NT2/D1 (cell line): ENCODE measurements at regions not wholly inside any gene's neighbourhood (a gene's known extent, or its start where the extent isn't known, plus 50 kb on each side); places are given as distances from the start of the nearest gene placed in this dataset.

Experiments used
- DNase-seq: peaks from one replicate; pipeline ENCODE4 v3.0.0-alpha.2; 2011; ENCODE audit warnings: low read depth, low spot score
- H3K27me3 ChIP-seq: 2 replicates; pipeline ENCODE4 v1.6.0; 2011; ENCODE audit warnings: mild to moderate bottlenecking; ENCODE audit not compliant: insufficient read length, insufficient read depth
- H3K36me3 ChIP-seq: 2 replicates; pipeline ENCODE4 v1.6.1; 2011; ENCODE audit warnings: mild to moderate bottlenecking, low read length, mixed read lengths; ENCODE audit not compliant: insufficient read depth, insufficient read length
- H3K4me1 ChIP-seq: 2 replicates; pipeline ENCODE4 v1.5.1; 2011; ENCODE audit not compliant: insufficient read depth, insufficient read length
- H3K4me3 ChIP-seq: 2 replicates; pipeline ENCODE4 v1.5.1; 2011; ENCODE audit warnings: low read depth; ENCODE audit not compliant: insufficient read length
- H3K9ac ChIP-seq: 2 replicates; pipeline ENCODE4 v1.6.0; 2011; ENCODE audit warnings: low read depth; ENCODE audit not compliant: insufficient read length
- H3K9me3 ChIP-seq: 2 replicates; pipeline ENCODE4 v1.5.1; 2011; ENCODE audit warnings: mild to moderate bottlenecking, low read length; ENCODE audit not compliant: insufficient read depth
- SUZ12 ChIP-seq: IDR thresholded peaks from 2 replicates; pipeline ENCODE4 v1.6.1; 2011; ENCODE audit not compliant: insufficient read length, insufficient read depth; ENCODE audit errors: extremely low read depth
- YY1 ChIP-seq: IDR thresholded peaks from 2 replicates; pipeline ENCODE4 v1.6.1; 2011; ENCODE audit not compliant: insufficient read length, insufficient read depth
- ZNF274 ChIP-seq: IDR thresholded peaks from 2 replicates; pipeline ENCODE4 v1.6.1; 2011; ENCODE audit warnings: mild to moderate bottlenecking, low read depth, low read length

DNA sequence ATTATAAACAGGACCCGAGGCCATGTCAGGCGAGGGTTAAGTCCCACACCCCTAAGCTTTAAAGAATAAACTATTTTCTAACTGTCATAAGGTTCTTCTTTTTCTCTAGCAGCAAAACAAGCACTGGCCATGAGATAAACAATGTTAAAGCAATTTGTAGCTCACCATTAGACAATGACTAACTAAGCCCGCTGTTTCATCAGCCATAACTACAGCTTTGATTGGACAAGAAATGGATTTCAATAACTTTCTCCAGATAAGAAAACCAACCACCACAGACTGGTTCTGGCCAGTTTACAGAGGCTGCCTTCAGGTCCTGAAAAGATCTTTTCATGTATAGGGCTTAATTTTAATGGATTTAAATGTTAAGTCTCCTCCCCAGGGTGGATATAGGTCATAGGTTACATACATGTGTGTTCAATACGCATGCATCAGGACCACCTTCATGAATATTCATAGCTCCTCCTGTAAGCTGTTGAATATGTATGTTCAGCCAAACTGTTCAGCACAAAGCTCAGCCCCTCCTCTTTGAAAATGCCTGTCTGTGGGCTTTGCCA lies 108.7 kb upstream of the RAB6C start:
- no peaks in the 10 kb centered on the region for H3K27me3 ChIP-seq
- H3K4me1 ChIP-seq = no peaks in the 10 kb centered on the region
- no peak overlapping the region for H3K9ac ChIP-seq
- no peak for DNase-seq
- no peaks in the 10 kb centered on the region for H3K36me3 ChIP-seq
- H3K4me3 ChIP-seq = no peak overlapping the region
- H3K9me3 ChIP-seq = no peaks in the 10 kb centered on the region
- no peak for TF ChIP-seq SUZ12

GRCh38 chr2:129872446-129872845 lies 107.0 kb upstream of the RAB6C start:
- no peak for DNase-seq
- H3K9me3 ChIP-seq = no peaks in the 10 kb centered on the region
- no peaks in the 10 kb centered on the region for H3K27me3 ChIP-seq
- H3K4me1 ChIP-seq = no peaks in the 10 kb centered on the region
- H3K9ac ChIP-seq = no peak overlapping the region
- no peak for TF ChIP-seq YY1
- no peak for TF ChIP-seq ZNF274
- no peak for TF ChIP-seq SUZ12
- H3K36me3 ChIP-seq = no peaks in the 10 kb centered on the region
- H3K4me3 ChIP-seq = no peak overlapping the region

GRCh38 chr2:129876541-129876940 lies 102.9 kb upstream of the RAB6C start:
- no peaks in the 10 kb centered on the region for H3K27me3 ChIP-seq
- no peak for DNase-seq
- H3K4me3 ChIP-seq = peak overlapping the region; percentile 86
- TF ChIP-seq SUZ12 (no peak), ZNF274 (no peak), YY1 (no peak)
- H3K36me3 ChIP-seq = no peaks in the 10 kb centered on the region
- H3K9ac ChIP-seq = no peak overlapping the region
- peaks cover 5% of the 10 kb centered on the region; the same call in 1 of the 2 replicates for H3K9me3 ChIP-seq
- H3K4me1 ChIP-seq = no peaks in the 10 kb centered on the region

DNA sequence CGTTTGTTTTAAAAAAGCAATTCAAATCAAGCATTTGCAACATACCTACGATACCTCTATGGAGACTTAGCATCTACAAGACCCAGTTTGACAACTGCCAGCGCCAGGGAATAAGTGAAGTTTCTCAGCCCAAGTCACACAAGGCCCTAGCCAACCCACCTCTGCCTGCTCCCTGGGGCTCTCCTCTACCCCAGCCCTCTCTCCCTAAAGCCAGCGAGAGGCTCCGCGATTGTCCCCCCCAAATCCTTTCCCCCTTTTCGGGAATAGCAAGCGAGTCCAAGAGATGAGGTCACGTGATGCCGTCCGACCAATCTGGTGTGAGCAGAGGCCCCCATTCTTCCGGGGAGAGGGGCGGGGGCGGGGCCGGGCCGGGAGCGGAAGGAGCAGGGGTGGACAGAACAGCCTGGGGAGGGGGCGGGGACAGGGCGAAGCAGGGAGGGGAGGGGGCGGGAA lies 102.2 kb upstream of the RAB6C start:
- peak overlapping the region; percentile 86 for H3K9ac ChIP-seq

GRCh38 chr2:129877795-129878775 lies 101.4 kb upstream of the RAB6C start:
- H3K9me3 ChIP-seq = peaks cover 5% of the 10 kb centered on the region; the same call in 1 of the 2 replicates
- TF ChIP-seq YY1 (no peak), ZNF274 (no peak), SUZ12 (no peak)
- H3K9ac ChIP-seq = peak overlapping the region; percentile 39
- no peaks in the 10 kb centered on the region for H3K4me1 ChIP-seq
- H3K36me3 ChIP-seq = no peaks in the 10 kb centered on the region
- H3K27me3 ChIP-seq = no peaks in the 10 kb centered on the region
- peak overlapping the region; percentile 34 for H3K4me3 ChIP-seq
- DNase-seq = no peak

More for the DNA sequence above, 102.2 kb upstream of the RAB6C start:
- Histone ChIP-seq H3K9me3 (peaks cover 5% of the 10 kb centered on the region; the same call in 1 of the 2 replicates), H3K4me1 (no peaks in the 10 kb centered on the region), H3K36me3 (no peaks in the 10 kb centered on the region), H3K4me3 (peak overlapping the region; percentile 86), H3K27me3 (no peaks in the 10 kb centered on the region)
- TF ChIP-seq SUZ12 (no peak), YY1 (no peak), ZNF274 (no peak)
- peak; percentile 86 for DNase-seq

- TF ChIP-seq YY1 = no peak
- TF ChIP-seq SUZ12 = no peak
- no peak for TF ChIP-seq ZNF274
- H3K27me3 ChIP-seq = no peaks in the 10 kb centered on the region
- no peak for DNase-seq
- H3K4me1 ChIP-seq = peaks cover 3% of the 10 kb centered on the region
- no peak overlapping the region for H3K4me3 ChIP-seq
- H3K36me3 ChIP-seq = no peaks in the 10 kb centered on the region
- H3K9me3 ChIP-seq = peaks cover 5% of the 10 kb centered on the region; the same call in 1 of the 2 replicates
- H3K9ac ChIP-seq = no peak overlapping the region
Observed at GRCh38 chr2:129879614-129880180, 99.8 kb upstream of the RAB6C start.

- Histone ChIP-seq H3K27me3 (no peaks in the 10 kb centered on the region), H3K36me3 (no peaks in the 10 kb centered on the region), H3K9ac (no peak overlapping the region), H3K9me3 (peaks cover 5% of the 10 kb centered on the region; the same call in 1 of the 2 replicates), H3K4me1 (peaks cover 3% of the 10 kb centered on the region), H3K4me3 (no peak overlapping the region)
- no peak for TF ChIP-seq ZNF274
- TF ChIP-seq YY1 = no peak
- no peak for TF ChIP-seq SUZ12
- no peak for DNase-seq
Observed at GRCh38 chr2:129880309-129880708, 99.2 kb upstream of the RAB6C start.
